T follicular helper cell (primary cell): ENCODE measurements at regions not wholly inside any gene's neighbourhood (a gene's known extent, or its start where the extent isn't known, plus 50 kb on each side); places are given as distances from the start of the nearest gene placed in this dataset.

Source experiments
- DNase-seq: peaks from one replicate; pipeline ENCODE4 v3.0.0-alpha.2; 2020; ENCODE audit warnings: low read depth

DNA sequence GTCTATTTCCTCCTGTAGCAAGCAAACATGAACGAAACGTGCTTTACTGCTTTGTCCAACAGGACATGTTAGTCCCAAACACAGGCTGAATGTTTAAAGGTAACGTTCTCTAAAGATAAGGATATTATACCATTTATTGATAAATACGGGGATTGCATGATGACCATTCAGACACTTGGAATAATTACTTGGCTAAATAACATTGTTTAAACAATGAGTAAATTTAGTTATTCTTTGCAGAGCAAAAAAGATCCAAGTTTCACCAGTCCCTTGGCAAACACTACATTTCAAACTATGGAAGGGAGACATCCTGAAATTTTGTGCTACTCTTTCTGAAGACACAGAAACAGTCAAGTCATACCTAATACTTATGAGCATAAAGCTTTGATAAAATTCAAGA is 88.0 kb downstream of the ZNF280B start:
- DNase-seq, result no peak

DNA sequence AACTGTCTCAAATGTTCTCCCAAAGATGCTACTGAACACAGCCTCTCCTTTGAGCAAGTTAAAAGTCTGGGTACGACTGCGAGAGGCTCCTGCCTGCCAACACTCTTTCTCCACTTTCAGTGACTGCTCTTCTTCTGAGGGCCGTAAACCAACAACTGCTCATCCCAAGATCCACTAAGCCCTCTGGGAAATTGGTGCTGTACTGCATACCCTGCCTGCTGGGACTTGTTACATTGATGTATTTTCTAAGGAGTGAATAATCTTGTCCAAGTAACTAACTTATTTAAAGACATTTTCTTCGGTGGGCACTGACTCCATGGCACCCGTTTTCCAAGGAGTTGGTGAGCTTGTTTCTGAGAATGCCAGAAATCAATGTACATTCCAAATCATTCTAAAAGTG is 87.2 kb downstream of the ZNF280B start:
- no peak for DNase-seq

DNA sequence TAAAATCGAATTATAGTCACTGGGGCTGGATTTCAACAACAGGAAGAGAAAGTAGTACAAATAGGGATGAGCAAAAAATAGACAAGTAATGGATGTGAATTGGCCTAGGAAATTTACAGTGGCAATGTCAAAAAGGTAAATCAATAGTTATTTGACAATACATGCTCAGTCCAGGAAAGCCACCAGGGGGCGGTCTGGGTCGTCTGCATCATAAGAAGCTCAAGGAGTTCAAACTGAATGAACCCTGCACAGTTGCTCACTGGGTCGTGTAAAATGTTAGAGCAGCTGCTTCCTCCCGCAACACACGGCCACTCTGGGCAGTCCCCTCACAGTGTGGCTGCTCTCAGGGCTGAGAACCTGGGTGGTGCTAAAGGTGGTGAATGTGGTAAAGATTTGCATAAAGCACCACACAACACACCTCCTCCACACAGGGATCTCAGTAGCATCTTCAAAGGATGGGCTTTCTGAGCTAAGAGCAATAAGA is 85.9 kb downstream of the ZNF280B start:
- DNase-seq, result peak; percentile 36

DNA sequence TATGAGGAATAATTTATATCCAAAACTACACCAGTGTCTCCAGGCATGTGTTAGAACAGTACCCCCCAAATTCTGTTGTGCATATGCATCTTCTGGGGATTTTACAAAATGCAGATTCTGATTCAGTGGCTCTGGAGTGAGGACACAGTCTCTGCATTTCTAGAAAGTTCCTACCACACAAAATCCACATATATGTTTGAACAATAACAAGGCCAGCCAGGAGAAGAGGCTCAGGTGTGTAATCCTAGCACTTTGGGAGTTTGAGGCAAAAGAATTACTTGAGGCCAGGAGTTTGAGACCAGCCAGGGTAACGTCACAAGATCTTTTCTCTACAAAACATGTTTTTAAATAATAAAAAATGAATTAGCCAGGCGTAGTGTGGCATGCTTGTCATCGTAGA is 84.9 kb downstream of the ZNF280B start:
- DNase-seq, result no peak

DNA sequence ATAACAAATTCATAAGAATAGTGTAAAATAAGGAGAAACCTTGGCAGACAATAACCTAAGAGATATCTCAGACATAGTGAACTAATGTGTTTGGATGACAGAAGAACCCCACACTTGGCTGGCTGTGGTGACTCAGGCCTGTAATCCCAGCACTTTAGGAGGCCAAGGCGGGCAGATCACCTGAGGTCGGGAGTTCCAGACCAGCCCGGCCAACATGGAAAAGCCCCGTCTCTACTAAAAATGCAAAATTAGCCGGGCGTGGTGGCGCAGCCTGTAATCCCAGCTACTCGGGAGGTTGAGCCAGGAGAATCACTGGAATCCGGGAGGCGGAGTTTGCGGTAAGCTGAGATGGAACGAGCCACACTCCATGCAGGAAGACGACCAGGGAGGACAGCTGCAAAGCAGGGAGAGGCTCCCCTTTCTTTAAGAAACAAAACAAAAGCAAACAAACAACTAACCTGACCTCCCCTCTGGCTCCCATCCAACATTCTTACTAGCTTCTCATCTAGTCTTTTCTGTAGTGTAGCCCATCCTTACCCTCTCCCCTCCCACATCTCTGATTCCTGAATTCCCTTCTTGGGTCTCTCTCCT is 84.2 kb downstream of the ZNF280B start:
- DNase-seq, result no peak

DNA sequence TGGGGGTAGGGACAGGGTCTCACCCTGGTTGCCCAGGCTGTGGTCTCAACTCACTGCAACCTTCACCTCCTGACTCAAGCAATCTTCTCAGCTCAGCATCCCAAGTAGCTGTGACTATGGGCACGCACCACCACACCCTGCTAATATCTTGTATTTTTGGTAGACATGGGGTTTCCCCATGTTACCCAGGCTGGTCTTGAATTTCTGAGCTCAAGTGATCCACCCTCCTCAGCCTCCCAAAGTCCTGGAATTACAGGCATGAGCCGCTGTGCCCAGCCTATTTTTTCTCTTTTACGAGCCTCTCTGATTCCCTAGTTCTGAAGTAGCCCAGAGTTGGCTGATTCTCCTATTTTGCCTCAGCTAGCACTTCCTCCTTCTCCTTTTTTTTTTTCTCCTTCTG is 83.6 kb downstream of the ZNF280B start:
- no peak for DNase-seq

DNA sequence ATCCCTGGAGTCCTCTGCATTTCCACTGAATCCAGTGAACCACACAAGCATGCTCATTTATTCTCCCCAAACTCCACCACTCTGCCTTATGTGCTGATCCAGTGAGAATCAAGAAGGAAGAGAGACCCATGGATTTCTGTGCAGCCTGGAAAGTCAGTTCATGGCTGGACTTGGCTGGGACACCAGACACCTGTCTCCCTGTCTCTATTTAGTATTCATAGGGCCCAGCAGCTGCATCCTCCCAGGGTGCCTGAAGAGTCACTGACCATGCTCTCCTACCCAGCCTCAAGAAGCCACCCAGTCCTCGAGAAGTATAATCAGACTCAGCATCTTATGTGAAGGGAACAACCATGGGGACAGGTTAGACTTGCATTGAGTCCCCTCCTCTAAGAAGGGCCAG is 83.2 kb downstream of the ZNF280B start:
- DNase-seq, result no peak

DNA sequence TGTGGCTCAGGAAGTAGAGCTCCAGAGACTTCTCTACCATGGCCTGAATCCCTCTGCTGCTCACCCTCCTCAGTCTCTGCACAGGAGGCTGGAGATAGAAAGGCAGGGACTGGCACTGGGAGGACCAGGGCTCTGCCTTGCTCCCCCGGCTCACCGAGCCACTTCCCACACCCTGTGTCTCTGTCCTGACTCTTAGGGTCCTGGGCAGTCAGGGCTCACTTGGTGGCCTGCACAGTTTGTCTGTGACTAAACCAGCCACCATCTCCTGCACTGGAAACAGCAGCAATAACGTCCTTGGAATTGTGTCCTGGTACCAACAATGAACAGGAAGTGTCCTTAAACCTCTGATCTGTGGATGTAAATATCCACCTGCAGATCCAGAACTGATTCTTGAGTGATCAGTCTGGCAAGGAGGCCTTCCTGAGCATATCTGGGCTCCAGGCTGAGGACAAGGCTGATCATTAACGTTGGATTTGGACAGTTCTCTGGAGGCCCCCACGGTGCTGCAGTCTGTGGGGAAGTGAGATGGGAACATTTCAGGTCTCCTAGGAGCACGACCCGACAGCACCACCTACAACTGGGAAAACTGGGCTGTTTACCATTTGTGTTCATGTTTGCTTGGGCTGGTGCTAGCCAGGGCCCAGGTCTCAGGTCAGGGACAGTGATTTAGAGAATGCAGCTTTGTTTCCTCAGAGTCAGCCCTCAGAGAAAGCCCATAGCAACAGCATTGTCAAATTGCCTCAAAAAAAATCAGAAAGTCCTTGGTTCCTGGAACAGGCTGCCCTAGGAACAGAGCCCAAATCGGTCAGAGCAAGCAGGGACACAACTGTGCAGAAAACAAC is 82.5 kb downstream of the ZNF280B start:
- no peak for DNase-seq

DNA sequence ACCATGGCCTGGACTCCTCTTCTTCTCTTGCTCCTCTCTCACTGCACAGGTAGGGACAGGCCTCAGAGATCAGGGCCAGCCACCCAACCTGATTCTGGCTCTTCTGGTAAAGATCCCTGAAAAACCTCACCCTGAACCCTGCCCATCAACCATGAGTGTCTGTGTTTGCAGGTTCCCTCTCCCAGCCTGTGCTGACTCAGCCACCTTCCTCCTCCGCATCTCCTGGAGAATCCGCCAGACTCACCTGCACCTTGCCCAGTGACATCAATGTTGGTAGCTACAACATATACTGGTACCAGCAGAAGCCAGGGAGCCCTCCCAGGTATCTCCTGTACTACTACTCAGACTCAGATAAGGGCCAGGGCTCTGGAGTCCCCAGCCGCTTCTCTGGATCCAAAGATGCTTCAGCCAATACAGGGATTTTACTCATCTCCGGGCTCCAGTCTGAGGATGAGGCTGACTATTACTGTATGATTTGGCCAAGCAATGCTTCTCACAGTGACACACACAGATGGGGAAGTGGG is 80.9 kb downstream of the ZNF280B start:
- no peak for DNase-seq

DNA sequence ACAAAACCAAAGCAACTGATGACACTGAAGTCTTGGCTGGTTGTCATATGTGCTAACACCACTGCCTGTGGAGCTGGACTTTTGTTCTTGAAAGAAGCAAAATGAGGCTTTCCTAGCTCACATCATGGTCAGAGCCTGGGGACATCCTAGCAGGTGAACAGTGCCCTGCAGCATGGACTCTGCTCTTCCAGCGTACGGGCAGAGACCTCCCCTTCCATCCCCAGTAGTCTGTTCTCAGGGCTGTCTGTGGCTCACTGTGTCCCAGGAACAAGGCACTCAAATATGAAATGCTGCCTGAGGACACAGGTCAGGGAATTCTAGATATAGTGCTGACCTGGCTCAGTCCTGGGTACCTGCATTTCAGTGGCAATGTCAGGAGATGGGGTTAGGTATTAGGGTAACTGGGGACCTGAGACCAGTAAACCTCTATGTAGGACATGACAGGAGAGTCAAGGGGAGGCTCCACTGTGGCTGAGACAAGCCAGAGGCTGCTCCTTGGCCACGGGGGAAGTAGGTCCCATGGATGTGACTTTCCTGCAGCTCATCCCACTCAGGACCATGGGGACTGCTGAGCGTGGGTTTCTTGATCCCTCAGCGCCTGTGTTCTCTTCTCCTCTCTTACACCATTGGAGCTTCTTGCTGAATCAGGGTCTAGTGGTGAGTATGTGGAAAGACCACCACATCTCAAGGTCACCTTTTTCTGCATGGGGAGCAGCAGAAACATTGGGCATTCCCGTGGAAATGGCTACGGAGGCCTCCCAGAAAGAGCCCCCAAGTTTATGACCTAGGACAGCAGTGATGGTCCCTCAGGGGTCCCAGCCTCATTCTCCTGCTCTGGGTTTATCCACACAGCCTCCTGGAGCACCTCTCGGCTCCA is 80.1 kb downstream of the ZNF280B start:
- no peak for DNase-seq

DNA sequence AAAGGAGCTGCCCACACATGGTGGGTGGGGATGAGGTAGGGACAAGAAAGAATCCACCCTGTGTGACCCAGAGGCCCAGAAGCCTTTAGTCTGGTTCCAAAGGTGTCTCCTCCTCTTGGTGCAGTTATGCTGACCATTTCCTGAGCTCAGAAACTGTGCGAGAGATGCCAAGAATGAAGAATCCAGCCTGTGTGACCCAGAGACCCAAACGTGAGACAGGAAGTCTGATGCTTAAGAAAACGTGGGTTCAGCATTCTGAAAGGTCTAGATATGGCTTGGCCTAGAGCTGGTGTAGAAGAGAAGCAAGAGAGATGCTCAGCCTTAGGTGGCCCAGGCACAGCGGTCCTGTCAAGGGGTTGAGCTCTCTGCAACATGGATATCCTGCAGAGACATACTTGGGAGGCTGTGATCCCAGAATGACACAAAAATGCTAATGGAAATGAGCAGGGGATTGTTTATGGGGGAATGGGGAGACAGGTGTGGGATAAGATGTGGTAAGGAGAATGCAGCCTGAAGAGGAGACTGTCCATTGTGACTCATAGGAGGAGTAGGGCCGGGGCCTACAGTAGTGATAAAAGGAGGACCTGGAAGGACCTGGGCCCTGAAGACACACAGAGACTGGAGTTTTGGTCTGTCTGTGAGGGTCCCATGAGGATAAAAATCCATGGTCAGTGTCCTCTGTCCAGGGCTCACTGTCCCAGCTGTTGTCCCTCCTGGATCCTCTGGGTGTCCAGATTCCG is 79.0 kb downstream of the ZNF280B start:
- no peak for DNase-seq

DNA sequence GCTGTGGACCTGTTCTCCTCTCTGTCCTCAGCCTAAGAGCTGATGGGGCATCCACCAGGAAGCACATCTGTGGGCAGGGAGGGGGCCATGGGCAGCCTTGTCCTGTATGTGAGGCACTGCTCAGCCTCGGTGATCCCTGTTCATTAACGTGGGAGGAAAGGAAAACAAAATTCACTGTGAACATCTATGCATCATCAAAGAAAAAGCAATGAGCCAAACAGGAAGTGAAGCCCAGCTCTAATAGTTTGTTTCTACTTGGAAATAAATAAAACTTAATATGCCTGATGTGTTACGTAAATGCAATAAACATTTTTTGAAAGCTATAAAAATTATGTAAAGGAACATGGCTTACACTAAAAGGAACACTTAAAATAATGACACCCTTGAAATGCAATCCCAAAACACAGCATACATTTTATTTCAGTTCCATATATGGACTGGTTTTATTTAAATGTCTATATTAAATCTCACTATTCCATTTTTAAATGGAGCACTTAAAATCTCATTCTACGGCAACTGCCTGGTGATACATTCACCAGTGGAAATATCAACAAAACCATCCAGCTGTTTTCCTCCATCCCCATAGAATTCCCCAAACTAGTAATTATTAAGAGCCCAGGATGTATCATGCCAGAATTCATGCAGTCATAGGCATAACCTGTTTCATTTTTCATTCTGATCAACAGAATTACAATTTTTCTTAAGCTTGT is 78.3 kb downstream of the ZNF280B start:
- DNase-seq, result no peak

DNA sequence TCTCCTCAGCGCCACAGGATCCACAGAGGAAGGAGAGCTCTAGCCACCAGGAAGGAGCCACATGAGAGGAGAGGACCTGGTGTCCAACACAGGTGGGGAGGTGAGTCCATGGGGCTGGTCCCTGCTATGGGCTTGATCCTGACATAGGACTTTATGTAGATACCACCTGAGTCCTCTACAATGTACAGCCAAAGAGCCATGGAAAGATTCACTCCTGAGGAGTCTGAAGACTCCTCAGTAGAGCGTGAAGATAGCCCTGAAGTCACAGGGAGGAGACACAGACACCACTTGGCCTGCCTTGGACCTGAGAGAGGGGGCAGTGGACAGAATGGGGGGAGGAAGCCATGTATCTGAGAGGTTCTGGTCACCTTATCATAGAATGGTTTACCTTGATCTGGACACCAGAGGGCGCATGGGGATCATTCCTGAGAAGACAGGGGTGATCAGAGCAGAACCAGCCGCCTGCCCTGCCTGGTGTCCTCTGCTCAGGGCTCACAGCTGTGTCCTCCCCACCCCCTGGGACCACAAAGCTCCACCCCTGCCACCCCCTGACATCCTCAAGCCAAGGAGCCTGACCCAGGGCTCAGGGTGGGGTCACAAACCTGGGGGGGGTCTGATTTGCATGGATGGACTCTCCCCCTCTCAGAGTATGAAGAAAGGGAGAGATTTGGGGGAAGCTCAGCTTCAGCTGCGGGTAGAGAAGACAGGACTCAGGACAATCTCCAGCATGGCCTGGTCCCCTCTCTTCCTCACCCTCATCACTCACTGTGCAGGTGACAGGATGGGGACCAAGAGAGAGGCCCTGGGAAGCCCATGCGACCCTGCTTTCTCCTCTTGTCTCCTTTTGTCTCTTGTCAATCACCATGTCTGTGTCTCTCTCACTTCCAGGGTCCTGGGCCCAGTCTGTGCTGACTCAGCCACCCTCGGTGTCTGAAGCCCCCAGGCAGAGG is 77.0 kb downstream of the ZNF280B start:
- DNase-seq, result peak; percentile 18

DNA sequence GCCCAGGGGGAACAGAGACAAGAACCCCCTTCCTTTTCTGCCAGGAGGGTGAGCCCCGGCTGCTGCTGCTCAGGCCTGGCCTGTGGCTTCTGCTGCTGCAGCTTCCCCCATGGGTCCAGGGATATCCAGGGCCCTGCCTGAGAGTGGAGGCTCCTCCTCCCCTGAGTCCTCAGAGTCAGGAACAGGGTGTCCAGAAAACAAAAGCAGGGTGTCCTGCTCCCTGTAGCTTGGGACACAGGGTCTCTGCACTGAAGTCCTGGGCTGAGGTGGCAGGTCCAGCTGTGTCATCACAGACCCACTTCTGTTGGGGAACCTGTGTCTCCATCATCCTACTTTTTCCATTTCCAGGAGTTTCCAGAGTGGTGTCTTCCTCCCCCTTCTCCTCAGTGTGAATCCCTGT is 76.1 kb downstream of the ZNF280B start:
- no peak for DNase-seq

DNA sequence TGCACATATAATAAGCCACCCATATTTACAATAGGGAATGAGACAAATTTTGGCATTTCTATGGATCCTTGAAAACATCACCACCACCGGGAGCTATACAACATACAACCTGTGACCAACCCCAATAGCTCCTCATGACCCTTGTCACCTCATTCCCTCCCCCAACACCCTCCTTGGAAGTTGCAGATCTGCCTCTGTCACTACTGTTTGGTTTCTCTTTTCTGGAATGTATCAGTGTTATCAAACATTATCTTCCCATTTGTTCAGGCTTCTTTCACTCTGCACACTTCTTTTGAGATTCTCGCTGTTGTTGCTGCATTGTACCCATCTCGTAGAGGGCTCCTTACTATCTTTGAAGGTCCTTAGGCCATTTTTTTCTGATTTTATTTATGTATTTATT is 75.6 kb downstream of the ZNF280B start:
- no peak for DNase-seq

DNA sequence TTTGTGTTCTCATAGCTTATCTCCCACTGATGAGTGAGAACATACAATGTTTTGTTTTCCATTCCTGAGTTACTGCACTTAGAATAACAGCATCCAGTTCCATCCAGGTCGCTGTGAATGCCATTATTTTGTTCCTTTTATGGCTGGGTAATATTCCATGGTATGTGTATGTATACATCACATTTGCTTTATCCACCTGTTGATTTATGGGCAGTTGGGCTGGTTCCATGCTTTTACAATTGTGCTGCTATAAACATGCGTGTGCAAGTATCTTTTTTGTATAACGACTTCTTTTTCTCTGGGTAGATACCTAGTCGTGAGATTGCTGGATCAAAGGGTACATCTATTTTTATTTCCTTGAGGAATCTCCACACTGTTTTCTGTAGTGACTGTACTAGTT is 74.8 kb downstream of the ZNF280B start:
- DNase-seq, result no peak
